ENCODE measurements at regions not wholly inside any gene's neighbourhood (a gene's known extent, or its start where the extent isn't known, plus 50 kb on each side); places are given as distances from the start of the nearest gene placed in this dataset.

DNA sequence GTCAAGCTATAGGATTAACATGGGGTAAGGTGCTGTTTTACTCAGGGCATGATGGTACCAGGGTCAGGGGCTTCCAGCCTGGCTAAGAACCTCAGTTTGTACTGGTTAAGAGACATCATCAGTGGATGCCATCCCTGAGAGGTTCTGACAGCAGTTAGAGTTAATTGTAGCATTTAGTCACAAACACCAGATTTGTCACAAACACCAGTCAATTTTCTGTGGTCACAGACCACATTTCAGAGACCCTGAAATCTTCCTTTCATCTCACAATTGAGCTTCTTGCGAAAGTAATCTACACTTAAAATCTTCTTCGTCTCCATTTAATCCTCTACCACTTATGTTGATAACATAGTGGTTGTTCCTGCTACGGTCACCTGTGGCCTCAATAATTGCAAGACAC is 143.0 kb upstream of the EGLN3 start:
- H3K27me3 Mint-ChIP-seq (ENCODE audit: low read depth), result no peaks in the 10 kb centered on the region; the same call in 1 of the 2 replicates
- ATAC-seq (no peak), DNase-seq (ENCODE audit: low spot score) (no peak)
- POLR2A ChIA-PET, result interaction anchor here (0.5 kb wide), 1 partner anchor 474 kb away, joined by 5 read pairs; no protein-coding TSS in a partner anchor
- H3K36me3 Mint-ChIP-seq, result no peaks in the 10 kb centered on the region
- no peaks in the 10 kb centered on the region for H3K9me3 Mint-ChIP-seq
- no peak overlapping the region for H3K27ac Mint-ChIP-seq
- CTCF ChIA-PET, result interaction anchor here (6.4 kb wide), 1 partner anchor 245 kb away, joined by 91 read pairs; no protein-coding TSS in a partner anchor
- no peak overlapping the region for H3K4me3 Mint-ChIP-seq
- H3K4me1 Mint-ChIP-seq, result peaks cover 9% of the 10 kb centered on the region
- TF ChIP-seq, protein P1, sequence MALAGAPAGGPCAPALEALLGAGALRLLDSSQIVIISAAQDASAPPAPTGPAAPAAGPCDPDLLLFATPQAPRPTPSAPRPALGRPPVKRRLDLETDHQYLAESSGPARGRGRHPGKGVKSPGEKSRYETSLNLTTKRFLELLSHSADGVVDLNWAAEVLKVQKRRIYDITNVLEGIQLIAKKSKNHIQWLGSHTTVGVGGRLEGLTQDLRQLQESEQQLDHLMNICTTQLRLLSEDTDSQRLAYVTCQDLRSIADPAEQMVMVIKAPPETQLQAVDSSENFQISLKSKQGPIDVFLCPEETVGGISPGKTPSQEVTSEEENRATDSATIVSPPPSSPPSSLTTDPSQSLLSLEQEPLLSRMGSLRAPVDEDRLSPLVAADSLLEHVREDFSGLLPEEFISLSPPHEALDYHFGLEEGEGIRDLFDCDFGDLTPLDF (CRISPR knock-in tag; IDR thresholded peaks at IDR 0.05), result no peak
- TF ChIP-seq TEAD1 (CRISPR knock-in tag; IDR thresholded peaks at IDR 0.05), result no peak
- no peak for TF ChIP-seq MYBL2 (CRISPR knock-in tag; IDR thresholded peaks at IDR 0.05)
- TF ChIP-seq ETV6 (CRISPR knock-in tag; IDR thresholded peaks at IDR 0.05), result no peak
- no peak for TF ChIP-seq FOXJ3 (CRISPR knock-in tag; IDR thresholded peaks at IDR 0.05; ENCODE audit: borderline replicate concordance)
- TF ChIP-seq, protein P2, sequence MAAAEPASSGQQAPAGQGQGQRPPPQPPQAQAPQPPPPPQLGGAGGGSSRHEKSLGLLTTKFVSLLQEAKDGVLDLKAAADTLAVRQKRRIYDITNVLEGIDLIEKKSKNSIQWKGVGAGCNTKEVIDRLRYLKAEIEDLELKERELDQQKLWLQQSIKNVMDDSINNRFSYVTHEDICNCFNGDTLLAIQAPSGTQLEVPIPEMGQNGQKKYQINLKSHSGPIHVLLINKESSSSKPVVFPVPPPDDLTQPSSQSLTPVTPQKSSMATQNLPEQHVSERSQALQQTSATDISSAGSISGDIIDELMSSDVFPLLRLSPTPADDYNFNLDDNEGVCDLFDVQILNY (CRISPR knock-in tag; IDR thresholded peaks at IDR 0.05), result no peak
- TF ChIP-seq, protein P3, sequence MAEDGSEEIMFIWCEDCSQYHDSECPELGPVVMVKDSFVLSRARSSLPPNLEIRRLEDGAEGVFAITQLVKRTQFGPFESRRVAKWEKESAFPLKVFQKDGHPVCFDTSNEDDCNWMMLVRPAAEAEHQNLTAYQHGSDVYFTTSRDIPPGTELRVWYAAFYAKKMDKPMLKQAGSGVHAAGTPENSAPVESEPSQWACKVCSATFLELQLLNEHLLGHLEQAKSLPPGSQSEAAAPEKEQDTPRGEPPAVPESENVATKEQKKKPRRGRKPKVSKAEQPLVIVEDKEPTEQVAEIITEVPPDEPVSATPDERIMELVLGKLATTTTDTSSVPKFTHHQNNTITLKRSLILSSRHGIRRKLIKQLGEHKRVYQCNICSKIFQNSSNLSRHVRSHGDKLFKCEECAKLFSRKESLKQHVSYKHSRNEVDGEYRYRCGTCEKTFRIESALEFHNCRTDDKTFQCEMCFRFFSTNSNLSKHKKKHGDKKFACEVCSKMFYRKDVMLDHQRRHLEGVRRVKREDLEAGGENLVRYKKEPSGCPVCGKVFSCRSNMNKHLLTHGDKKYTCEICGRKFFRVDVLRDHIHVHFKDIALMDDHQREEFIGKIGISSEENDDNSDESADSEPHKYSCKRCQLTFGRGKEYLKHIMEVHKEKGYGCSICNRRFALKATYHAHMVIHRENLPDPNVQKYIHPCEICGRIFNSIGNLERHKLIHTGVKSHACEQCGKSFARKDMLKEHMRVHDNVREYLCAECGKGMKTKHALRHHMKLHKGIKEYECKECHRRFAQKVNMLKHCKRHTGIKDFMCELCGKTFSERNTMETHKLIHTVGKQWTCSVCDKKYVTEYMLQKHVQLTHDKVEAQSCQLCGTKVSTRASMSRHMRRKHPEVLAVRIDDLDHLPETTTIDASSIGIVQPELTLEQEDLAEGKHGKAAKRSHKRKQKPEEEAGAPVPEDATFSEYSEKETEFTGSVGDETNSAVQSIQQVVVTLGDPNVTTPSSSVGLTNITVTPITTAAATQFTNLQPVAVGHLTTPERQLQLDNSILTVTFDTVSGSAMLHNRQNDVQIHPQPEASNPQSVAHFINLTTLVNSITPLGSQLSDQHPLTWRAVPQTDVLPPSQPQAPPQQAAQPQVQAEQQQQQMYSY (CRISPR knock-in tag; IDR thresholded peaks at IDR 0.05), result no peak

DNA sequence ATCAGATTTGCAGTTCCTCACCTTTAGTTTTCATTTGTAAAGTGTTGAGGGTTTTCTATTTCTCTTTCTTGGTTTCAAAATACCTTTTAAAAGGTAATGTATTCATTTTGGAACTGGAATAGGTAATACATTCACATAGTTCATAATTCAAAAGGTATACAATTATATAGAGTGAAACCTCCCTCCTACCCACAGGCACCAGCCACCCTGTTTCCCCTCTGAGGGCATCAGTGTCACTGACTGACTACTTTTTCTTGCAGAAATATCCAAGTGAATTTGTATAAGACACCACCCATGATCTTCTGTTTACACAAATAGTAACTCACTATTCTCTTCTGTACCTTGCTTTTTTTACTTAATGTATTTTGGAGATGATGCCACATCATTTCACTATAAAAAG is 139.6 kb upstream of the EGLN3 start:
- Mint-ChIP-seq H3K36me3 (no peaks in the 10 kb centered on the region), H3K27ac (no peak overlapping the region), H3K4me3 (no peak overlapping the region), H3K27me3 (ENCODE audit: low read depth) (peaks cover 11% of the 10 kb centered on the region), H3K4me1 (no peaks in the 10 kb centered on the region; the same call in 1 of the 2 replicates), H3K9me3 (peaks cover 3% of the 10 kb centered on the region; the same call in 1 of the 2 replicates)
- ATAC-seq (no peak), DNase-seq (ENCODE audit: low spot score) (no peak)
- TF ChIP-seq, protein P1 (CRISPR knock-in tag; IDR thresholded peaks at IDR 0.05), result no peak
- TF ChIP-seq, protein P4, sequence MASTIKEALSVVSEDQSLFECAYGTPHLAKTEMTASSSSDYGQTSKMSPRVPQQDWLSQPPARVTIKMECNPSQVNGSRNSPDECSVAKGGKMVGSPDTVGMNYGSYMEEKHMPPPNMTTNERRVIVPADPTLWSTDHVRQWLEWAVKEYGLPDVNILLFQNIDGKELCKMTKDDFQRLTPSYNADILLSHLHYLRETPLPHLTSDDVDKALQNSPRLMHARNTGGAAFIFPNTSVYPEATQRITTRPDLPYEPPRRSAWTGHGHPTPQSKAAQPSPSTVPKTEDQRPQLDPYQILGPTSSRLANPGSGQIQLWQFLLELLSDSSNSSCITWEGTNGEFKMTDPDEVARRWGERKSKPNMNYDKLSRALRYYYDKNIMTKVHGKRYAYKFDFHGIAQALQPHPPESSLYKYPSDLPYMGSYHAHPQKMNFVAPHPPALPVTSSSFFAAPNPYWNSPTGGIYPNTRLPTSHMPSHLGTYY (CRISPR knock-in tag; IDR thresholded peaks at IDR 0.05), result no peak
- TF ChIP-seq OVOL2 (CRISPR knock-in tag; IDR thresholded peaks at IDR 0.05; ENCODE audit: borderline replicate concordance) (no peak), GTF2I (CRISPR knock-in tag; conservative IDR thresholded peaks at IDR 0.05) (no peak), TCF7 (CRISPR knock-in tag; IDR thresholded peaks at IDR 0.05; ENCODE audit: low read depth) (no peak), ZNF671 (CRISPR knock-in tag; IDR thresholded peaks at IDR 0.05) (no peak), GRHL2 (CRISPR knock-in tag; IDR thresholded peaks at IDR 0.05; ENCODE audit: insufficient replicate concordance, severe bottlenecking) (no peak), SP1 (CRISPR knock-in tag; conservative IDR thresholded peaks at IDR 0.05) (no peak), IRF2 (CRISPR knock-in tag; IDR thresholded peaks at IDR 0.05; ENCODE audit: borderline replicate concordance, low read depth) (no peak), NR3C1 (CRISPR knock-in tag; conservative IDR thresholded peaks at IDR 0.05; ENCODE audit: low read depth) (no peak), ZNF121 (CRISPR knock-in tag; IDR thresholded peaks at IDR 0.05) (no peak), EMX1 (CRISPR knock-in tag; IDR thresholded peaks at IDR 0.05) (no peak), ZNF416 (CRISPR knock-in tag; IDR thresholded peaks at IDR 0.05) (no peak), NFATC4 (CRISPR knock-in tag; IDR thresholded peaks at IDR 0.05) (no peak), ZNF232 (CRISPR knock-in tag; IDR thresholded peaks at IDR 0.05) (no peak), CREB1 (CRISPR knock-in tag; IDR thresholded peaks at IDR 0.05) (no peak)
- TF ChIP-seq, protein P5, sequence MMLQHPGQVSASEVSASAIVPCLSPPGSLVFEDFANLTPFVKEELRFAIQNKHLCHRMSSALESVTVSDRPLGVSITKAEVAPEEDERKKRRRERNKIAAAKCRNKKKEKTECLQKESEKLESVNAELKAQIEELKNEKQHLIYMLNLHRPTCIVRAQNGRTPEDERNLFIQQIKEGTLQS (CRISPR knock-in tag; conservative IDR thresholded peaks at IDR 0.05), result no peak
- TF ChIP-seq, protein P6, sequence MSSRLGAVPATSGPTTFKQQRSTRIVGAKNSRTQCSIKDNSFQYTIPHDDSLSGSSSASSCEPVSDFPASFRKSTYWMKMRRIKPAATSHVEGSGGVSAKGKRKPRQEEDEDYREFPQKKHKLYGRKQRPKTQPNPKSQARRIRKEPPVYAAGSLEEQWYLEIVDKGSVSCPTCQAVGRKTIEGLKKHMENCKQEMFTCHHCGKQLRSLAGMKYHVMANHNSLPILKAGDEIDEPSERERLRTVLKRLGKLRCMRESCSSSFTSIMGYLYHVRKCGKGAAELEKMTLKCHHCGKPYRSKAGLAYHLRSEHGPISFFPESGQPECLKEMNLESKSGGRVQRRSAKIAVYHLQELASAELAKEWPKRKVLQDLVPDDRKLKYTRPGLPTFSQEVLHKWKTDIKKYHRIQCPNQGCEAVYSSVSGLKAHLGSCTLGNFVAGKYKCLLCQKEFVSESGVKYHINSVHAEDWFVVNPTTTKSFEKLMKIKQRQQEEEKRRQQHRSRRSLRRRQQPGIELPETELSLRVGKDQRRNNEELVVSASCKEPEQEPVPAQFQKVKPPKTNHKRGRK (CRISPR knock-in tag; IDR thresholded peaks at IDR 0.05; ENCODE audit: borderline replicate concordance), result no peak
- TF ChIP-seq, protein P7, sequence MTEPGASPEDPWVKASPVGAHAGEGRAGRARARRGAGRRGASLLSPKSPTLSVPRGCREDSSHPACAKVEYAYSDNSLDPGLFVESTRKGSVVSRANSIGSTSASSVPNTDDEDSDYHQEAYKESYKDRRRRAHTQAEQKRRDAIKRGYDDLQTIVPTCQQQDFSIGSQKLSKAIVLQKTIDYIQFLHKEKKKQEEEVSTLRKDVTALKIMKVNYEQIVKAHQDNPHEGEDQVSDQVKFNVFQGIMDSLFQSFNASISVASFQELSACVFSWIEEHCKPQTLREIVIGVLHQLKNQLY (CRISPR knock-in tag; IDR thresholded peaks at IDR 0.05), result no peak
- ChIA-PET CTCF (interaction anchor here (1.4 kb wide), 1 partner anchor 8 kb away, joined by 4 read pairs; no protein-coding TSS in a partner anchor), POLR2A (no interaction called here)
